Lower leg skin (tissue), 4 donors: ENCODE measurements at regions not wholly inside any gene's neighbourhood (a gene's known extent, or its start where the extent isn't known, plus 50 kb on each side); places are given as distances from the start of the nearest gene placed in this dataset.

Experiments
- DNase-seq, 2 donors: peaks; one replicate each; pipeline ENCODE4 v3.0.0-alpha.2; 2019; ENCODE audit warnings: low spot score in 2 of 2
- H3K4me3 ChIP-seq: fragments of 200-600 bp; sonication (generic); 2 replicates; pipeline ENCODE4 v1.5.1; 2017; ENCODE audit warnings: mild to moderate bottlenecking, low read depth; ENCODE audit not compliant: poor library complexity, severe bottlenecking
- POLR2A ChIP-seq, 2 donors: fragments of 450-650 bp; IDR thresholded peaks; one replicate each; pipeline ENCODE4 v1.6.1; 2016 to 2017; ENCODE audit warnings: antibody characterized with exemption in 2 of 2, mild to moderate bottlenecking in 1 of 2, moderate library complexity in 1 of 2
- WGBS, 2 donors: methylation state at CpG; one replicate each; pipeline ENCODE4 v1.1.5; 2018; 5-methylcytosine and 5-hydroxymethylcytosine counted together
- intact Hi-C: fragments of 100-400 bp; cut with DNase I; formaldehyde crosslinking; loops from one replicate; pipeline ENCODE4 v1.15.0; 2023; ENCODE audit warnings: low total_unique reads
- TF ChIP-seq, protein P1 (sequence below), 3 donors: fragments of 450-650 bp; IDR thresholded peaks; one replicate each; pipeline ENCODE4 v1.5.1; 2016; ENCODE audit warnings: antibody characterized with exemption in 3 of 3, mild to moderate bottlenecking in 3 of 3, moderate library complexity in 2 of 3

- no peak for DNase-seq
Measured at GRCh38 chr6:14792118-14792955, 453.5 kb upstream of the JARID2 start.

GRCh38 chr6:14795451-14795850 is 450.4 kb upstream of the JARID2 start:
- H3K4me3 ChIP-seq = no peak overlapping the region
- DNase-seq = no peak
- intact Hi-C loops = no loop called here
- 91 to 93% methylated on average over 7 of the region's 7 CpGs for WGBS, 2 donors
- TF ChIP-seq, protein P1, sequence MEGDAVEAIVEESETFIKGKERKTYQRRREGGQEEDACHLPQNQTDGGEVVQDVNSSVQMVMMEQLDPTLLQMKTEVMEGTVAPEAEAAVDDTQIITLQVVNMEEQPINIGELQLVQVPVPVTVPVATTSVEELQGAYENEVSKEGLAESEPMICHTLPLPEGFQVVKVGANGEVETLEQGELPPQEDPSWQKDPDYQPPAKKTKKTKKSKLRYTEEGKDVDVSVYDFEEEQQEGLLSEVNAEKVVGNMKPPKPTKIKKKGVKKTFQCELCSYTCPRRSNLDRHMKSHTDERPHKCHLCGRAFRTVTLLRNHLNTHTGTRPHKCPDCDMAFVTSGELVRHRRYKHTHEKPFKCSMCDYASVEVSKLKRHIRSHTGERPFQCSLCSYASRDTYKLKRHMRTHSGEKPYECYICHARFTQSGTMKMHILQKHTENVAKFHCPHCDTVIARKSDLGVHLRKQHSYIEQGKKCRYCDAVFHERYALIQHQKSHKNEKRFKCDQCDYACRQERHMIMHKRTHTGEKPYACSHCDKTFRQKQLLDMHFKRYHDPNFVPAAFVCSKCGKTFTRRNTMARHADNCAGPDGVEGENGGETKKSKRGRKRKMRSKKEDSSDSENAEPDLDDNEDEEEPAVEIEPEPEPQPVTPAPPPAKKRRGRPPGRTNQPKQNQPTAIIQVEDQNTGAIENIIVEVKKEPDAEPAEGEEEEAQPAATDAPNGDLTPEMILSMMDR (IDR thresholded peaks at IDR 0.05) = no peak
- TF ChIP-seq POLR2A (IDR thresholded peaks at IDR 0.05) = no peak

More at GRCh38 chr6:14792118-14792955, 453.5 kb upstream of the JARID2 start:
- intact Hi-C loops = no loop called here
- no peak for TF ChIP-seq POLR2A (IDR thresholded peaks at IDR 0.05)
- TF ChIP-seq, protein P1 (IDR thresholded peaks at IDR 0.05) = no peak
- no peak overlapping the region for H3K4me3 ChIP-seq
- 69 to 71% methylated on average over 6 of the region's 6 CpGs for WGBS, 2 donors

DNA sequence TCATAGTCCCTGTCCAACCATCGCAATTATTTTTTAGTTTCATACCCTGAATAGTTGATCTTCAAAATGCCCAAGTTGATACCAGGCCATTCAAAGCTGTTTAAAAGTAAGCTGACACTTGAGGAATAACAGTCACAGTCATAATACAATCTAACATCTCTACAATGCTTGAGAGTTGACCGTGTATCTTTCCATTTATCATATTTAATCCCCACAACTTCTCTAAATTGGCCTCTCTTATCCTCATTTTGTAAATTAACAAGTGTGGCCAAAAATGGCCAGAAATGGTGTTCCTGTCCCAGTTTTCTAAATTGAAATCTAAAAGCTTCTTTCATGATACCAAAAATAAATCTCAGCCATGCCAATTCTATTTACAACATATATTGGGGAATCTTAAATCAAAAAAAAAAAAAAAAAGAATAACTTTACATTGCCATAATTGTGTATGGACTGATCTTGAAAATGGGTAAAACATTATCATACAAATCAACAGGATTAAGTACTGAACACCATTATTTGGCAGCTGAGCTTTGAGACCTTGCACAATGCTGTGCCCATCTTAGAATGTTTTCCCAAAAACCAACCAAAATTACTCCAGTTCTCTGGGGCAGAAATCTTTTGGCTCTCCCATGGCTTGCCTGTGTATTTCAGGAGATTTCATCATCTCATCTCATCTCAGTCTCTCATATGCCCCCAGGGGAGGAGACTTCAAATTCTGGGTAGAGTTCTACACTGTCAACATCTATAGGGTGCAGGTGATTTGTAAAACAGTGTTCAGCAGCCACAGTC is 448.7 kb upstream of the JARID2 start:
- intact Hi-C loops = no loop called here

DNA sequence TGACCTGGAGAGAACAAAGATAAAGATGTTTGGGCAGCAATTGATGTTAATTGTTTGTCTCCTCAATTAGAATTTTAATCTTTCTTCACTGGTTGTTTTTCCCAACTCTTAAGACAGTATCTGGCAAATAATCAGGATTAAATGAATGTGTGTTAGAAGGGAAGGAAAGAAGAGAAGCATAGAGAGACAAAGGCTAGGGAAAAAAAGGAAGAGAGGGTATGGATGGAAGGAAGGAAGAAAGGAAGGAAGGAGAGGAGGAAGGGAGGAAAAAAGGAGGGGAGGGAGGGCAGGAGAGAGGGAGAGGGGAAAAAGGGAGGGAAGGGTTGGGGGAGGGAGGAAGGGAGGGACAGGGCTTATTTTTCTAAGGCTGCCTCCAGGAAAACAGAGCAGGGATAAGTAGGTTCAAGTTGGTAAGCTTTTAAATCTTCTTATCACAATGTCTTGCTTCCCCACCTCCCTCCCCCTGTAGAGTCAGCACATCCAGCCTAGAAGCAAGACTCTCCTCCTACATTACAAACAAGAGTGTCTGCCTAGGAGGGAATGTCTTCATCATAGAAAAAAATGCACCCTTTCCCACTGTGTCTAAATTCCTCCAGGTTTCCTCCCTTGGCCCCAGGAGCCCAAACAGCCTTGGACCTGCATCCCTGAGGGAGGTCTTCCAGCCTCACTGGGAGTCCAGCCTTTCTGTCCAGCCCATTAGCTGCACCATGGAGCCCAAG is 447.8 kb upstream of the JARID2 start:
- intact Hi-C loops = no loop called here
- TF ChIP-seq, protein P1 (IDR thresholded peaks at IDR 0.05) = no peak
- TF ChIP-seq POLR2A (IDR thresholded peaks at IDR 0.05) = no peak
- no peak for DNase-seq
- no peak overlapping the region for H3K4me3 ChIP-seq

More for the DNA sequence above, 448.7 kb upstream of the JARID2 start:
- TF ChIP-seq, protein P1 (IDR thresholded peaks at IDR 0.05) = no peak
- TF ChIP-seq POLR2A (IDR thresholded peaks at IDR 0.05) = no peak
- DNase-seq = no peak
- no peak overlapping the region for H3K4me3 ChIP-seq
- WGBS, 2 donors = 91 to 92% methylated on average over 2 of the region's 2 CpGs

GRCh38 chr6:14798594-14798982 is 447.3 kb upstream of the JARID2 start:
- no peak for DNase-seq
- no peak overlapping the region for H3K4me3 ChIP-seq
- TF ChIP-seq POLR2A (IDR thresholded peaks at IDR 0.05) = no peak
- TF ChIP-seq, protein P1 (IDR thresholded peaks at IDR 0.05) = no peak
- intact Hi-C loops = no loop called here
- 95% methylated on average over 4 of the region's 4 CpGs for WGBS, 2 donors
